Panc1 (cell line): ENCODE measurements at regions not wholly inside any gene's neighbourhood (a gene's known extent, or its start where the extent isn't known, plus 50 kb on each side); places are given as distances from the start of the nearest gene placed in this dataset.

ENCODE experiments used
- CTCF ChIP-seq: fragments of 450-650 bp; IDR thresholded peaks from 2 replicates; pipeline ENCODE4 v1.5.1; 2017; ENCODE audit warnings: mild to moderate bottlenecking
- POLR2AphosphoS5 ChIP-seq: IDR thresholded peaks from 2 replicates; pipeline ENCODE4 v1.6.1; 2012; ENCODE audit warnings: mild to moderate bottlenecking, low read depth, low read length, moderate library complexity
- REST ChIP-seq, 2 experiments: IDR thresholded peaks; 2 replicates each; pipeline ENCODE4 v1.6.1; 2011 to 2012; ENCODE audit warnings: low read depth in 2 of 2, control low read depth in 1 of 2, low read length in 1 of 2, mild to moderate bottlenecking in 1 of 2, moderate library complexity in 1 of 2; ENCODE audit not compliant: insufficient read depth in 1 of 2

GRCh38 chr9:23306731-23307130 lies 519.3 kb downstream of the ELAVL2 start:
- TF ChIP-seq CTCF (no peak), POLR2AphosphoS5 (no peak), REST (IDR thresholded peaks at IDR 0.05; ENCODE audit: insufficient read depth in 1 of 2, low read depth in 2 of 2, low read length in 1 of 2) (no peak)
